ENCODE measurements at regions not wholly inside any gene's neighbourhood (a gene's known extent, or its start where the extent isn't known, plus 50 kb on each side); places are given as distances from the start of the nearest gene placed in this dataset.

DNA sequence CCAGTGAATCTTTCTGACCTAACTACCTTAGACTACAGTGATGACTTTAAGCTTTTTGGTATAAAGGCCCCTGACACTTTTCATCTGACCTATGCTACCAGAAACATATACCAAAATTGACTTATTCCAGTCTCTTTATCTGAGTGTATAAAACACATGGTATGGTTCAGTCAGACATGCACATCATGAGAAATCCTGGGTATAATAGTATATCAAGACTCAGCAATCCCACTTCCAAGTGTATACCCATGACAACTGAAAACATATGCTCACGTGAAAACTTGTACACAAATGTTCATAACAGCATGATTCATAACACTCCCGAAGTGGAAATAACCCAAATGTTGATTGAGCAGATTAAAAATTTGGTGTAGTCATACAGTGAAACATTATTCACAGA lies 70.0 kb upstream of the RPRM start:
- POLR2A ChIA-PET = no interaction called here

DNA sequence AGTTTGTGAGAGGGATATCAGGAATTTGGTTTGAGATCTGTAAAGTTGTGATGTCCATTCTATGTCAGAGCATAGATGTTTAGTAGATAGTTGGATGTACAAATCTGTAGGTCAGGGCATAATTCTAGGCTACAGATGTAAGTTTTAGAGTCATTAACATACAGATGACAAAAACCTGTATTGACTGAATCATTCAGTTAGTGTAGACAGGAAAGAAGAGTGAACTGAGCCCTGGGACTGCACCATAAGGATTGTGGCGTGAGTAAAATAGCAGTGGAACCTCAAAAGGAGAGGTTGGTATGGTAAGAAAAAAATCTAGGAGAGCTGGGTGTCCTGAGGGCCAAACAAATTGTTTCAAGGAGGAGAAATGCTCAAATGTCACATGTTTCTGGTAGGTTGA lies 73.1 kb upstream of the RPRM start:
- ChIA-PET CTCF (no interaction called here), POLR2A (no interaction called here)
- ATAC-seq (no peak), DNase-seq (no peak)
- H3K4me1 Mint-ChIP-seq (ENCODE audit: low read depth) = no peaks in the 10 kb centered on the region
- no peaks in the 10 kb centered on the region for H3K27me3 Mint-ChIP-seq
- no peaks in the 10 kb centered on the region for H3K9me3 Mint-ChIP-seq
- no peak overlapping the region for H3K4me3 Mint-ChIP-seq
- no peaks in the 10 kb centered on the region for H3K36me3 Mint-ChIP-seq (ENCODE audit: low read depth)
- TF ChIP-seq, protein P1, sequence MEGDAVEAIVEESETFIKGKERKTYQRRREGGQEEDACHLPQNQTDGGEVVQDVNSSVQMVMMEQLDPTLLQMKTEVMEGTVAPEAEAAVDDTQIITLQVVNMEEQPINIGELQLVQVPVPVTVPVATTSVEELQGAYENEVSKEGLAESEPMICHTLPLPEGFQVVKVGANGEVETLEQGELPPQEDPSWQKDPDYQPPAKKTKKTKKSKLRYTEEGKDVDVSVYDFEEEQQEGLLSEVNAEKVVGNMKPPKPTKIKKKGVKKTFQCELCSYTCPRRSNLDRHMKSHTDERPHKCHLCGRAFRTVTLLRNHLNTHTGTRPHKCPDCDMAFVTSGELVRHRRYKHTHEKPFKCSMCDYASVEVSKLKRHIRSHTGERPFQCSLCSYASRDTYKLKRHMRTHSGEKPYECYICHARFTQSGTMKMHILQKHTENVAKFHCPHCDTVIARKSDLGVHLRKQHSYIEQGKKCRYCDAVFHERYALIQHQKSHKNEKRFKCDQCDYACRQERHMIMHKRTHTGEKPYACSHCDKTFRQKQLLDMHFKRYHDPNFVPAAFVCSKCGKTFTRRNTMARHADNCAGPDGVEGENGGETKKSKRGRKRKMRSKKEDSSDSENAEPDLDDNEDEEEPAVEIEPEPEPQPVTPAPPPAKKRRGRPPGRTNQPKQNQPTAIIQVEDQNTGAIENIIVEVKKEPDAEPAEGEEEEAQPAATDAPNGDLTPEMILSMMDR (IDR thresholded peaks at IDR 0.05) = no peak
- H3K27ac Mint-ChIP-seq = no peak overlapping the region
- intact Hi-C loops (cut with micrococcal nuclease) = no loop called here

More for the DNA sequence above, 70.0 kb upstream of the RPRM start:
- CTCF ChIA-PET = no interaction called here
- Mint-ChIP-seq H3K36me3 (ENCODE audit: low read depth) (no peaks in the 10 kb centered on the region), H3K4me1 (ENCODE audit: low read depth) (no peaks in the 10 kb centered on the region), H3K27ac (no peak overlapping the region), H3K27me3 (peaks cover 1% of the 10 kb centered on the region), H3K9me3 (no peaks in the 10 kb centered on the region), H3K4me3 (no peak overlapping the region)
- intact Hi-C loops (cut with micrococcal nuclease) = no loop called here
- no peak for ATAC-seq
- DNase-seq = no peak
- TF ChIP-seq, protein P1 (IDR thresholded peaks at IDR 0.05) = no peak

DNA sequence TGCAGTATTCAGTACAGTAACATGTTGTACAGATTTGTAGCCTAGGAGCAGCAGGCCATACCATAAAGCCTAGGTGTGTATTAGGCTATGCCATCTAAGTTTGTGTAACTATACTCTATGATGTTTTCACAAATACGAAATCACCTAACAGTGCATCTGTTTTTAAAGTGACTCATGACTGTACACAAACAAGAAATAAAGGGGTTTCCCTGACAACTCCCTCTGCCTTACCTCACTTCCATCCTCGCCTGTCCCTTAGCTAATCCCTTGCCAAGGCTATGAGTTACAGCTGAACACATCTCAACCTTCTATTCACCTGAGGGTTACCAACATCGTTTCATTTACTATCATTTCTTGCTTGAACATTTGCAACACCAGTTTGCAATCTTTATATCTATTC lies 78.6 kb upstream of the RPRM start:
- Mint-ChIP-seq H3K27ac (no peak overlapping the region), H3K36me3 (ENCODE audit: low read depth) (no peaks in the 10 kb centered on the region), H3K9me3 (no peaks in the 10 kb centered on the region), H3K4me3 (no peak overlapping the region), H3K4me1 (ENCODE audit: low read depth) (no peaks in the 10 kb centered on the region), H3K27me3 (no peaks in the 10 kb centered on the region)
- ChIA-PET CTCF (no interaction called here), POLR2A (no interaction called here)
- TF ChIP-seq, protein P1 (IDR thresholded peaks at IDR 0.05) = no peak
- DNase-seq (no peak), ATAC-seq (no peak)
- intact Hi-C loops (cut with micrococcal nuclease) = no loop called here

DNA sequence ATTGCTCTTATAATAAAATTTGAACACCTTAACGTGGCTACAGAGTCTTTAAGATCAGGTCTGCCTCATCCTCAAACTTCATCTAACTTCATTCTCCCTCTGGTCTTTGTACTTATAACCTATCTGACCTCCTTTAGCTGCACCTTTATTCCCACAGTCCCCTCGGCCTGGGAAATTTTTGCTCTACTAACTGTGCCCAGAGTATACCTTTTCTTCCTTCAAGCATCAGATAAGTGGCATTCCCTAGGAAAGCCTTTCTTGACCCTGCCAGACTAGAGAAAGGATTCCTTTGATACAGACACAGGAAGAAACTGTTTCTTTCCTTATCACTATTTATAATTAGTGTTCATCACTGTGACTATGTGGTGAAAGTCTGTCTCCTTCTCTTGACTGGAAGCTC lies 79.2 kb upstream of the RPRM start:
- TF ChIP-seq, protein P1 (IDR thresholded peaks at IDR 0.05) = no peak
- no peaks in the 10 kb centered on the region for H3K27me3 Mint-ChIP-seq
- H3K27ac Mint-ChIP-seq = no peak overlapping the region
- H3K4me1 Mint-ChIP-seq (ENCODE audit: low read depth) = no peaks in the 10 kb centered on the region
- H3K4me3 Mint-ChIP-seq = no peak overlapping the region
- intact Hi-C loops (cut with micrococcal nuclease) = no loop called here
- CTCF ChIA-PET = no interaction called here
- H3K9me3 Mint-ChIP-seq = no peaks in the 10 kb centered on the region
- no peak for ATAC-seq
- H3K36me3 Mint-ChIP-seq (ENCODE audit: low read depth) = no peaks in the 10 kb centered on the region
- POLR2A ChIA-PET = no interaction called here
- no peak for DNase-seq

DNA sequence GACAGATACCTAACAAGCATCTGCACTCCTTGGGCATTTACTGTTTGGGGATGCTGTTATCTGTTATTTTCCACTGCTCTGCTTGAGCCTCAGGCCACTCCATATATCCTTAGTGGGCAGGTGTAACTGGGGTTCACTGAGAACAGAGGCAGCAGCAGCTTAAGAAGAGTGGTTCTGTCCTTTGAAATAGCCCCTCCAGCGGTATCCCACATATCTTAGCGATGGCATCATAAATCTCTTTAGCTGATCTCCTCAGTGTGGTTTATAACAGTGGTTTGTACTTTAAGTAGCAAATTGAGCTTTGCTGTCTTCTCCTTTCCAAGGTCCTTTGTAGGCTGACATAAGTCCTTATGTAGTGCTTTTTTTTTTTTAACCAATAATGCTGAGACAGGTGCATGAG lies 79.7 kb upstream of the RPRM start:
- Mint-ChIP-seq H3K36me3 (ENCODE audit: low read depth) (no peaks in the 10 kb centered on the region), H3K4me1 (ENCODE audit: low read depth) (no peaks in the 10 kb centered on the region), H3K4me3 (no peak overlapping the region), H3K27ac (no peak overlapping the region), H3K9me3 (no peaks in the 10 kb centered on the region), H3K27me3 (no peaks in the 10 kb centered on the region)
- intact Hi-C loops (cut with micrococcal nuclease) = no loop called here
- ATAC-seq (no peak), DNase-seq (no peak)
- ChIA-PET CTCF (no interaction called here), POLR2A (no interaction called here)
- TF ChIP-seq, protein P1 (IDR thresholded peaks at IDR 0.05) = no peak
